ENCODE measurements at regions not wholly inside any gene's neighbourhood (a gene's known extent, or its start where the extent isn't known, plus 50 kb on each side); places are given as distances from the start of the nearest gene placed in this dataset.

- no peak for DNase-seq (ENCODE audit: low spot score)
Measured at GRCh38 chr2:146489386-146489785, 1355.4 kb upstream of the ACVR2A start.

GRCh38 chr2:146481629-146482028, 1363.2 kb upstream of the ACVR2A start:
- DNase-seq (ENCODE audit: low spot score), result no peak

- no peak for DNase-seq (ENCODE audit: low spot score)
Measured at GRCh38 chr2:146477383-146477782, 1367.4 kb upstream of the ACVR2A start.

- no peak for DNase-seq (ENCODE audit: low spot score)
Measured at GRCh38 chr2:146468578-146468977, 1376.3 kb upstream of the ACVR2A start.

- no peak for DNase-seq (ENCODE audit: low spot score)
Measured at GRCh38 chr2:146467425-146467824, 1377.4 kb upstream of the ACVR2A start.

- DNase-seq (ENCODE audit: low spot score), result no peak
Measured at GRCh38 chr2:146465460-146465859, 1379.4 kb upstream of the ACVR2A start.

- DNase-seq (ENCODE audit: low spot score), result no peak
Measured at GRCh38 chr2:146461068-146461467, 1383.8 kb upstream of the ACVR2A start.

GRCh38 chr2:146458585-146458984, 1386.2 kb upstream of the ACVR2A start:
- DNase-seq (ENCODE audit: low spot score), result no peak

GRCh38 chr2:146457221-146457620, 1387.6 kb upstream of the ACVR2A start:
- DNase-seq (ENCODE audit: low spot score), result no peak

GRCh38 chr2:146455325-146455724, 1389.5 kb upstream of the ACVR2A start:
- DNase-seq (ENCODE audit: low spot score), result no peak

GRCh38 chr2:146451972-146452371, 1392.9 kb upstream of the ACVR2A start:
- no peak for DNase-seq (ENCODE audit: low spot score)

- DNase-seq (ENCODE audit: low spot score), result no peak
Measured at GRCh38 chr2:146450131-146450530, 1394.7 kb upstream of the ACVR2A start.

- DNase-seq (ENCODE audit: low spot score), result no peak
Measured at GRCh38 chr2:146444987-146445386, 1399.8 kb upstream of the ACVR2A start.

GRCh38 chr2:146444085-146444484, 1400.7 kb upstream of the ACVR2A start:
- no peak for DNase-seq (ENCODE audit: low spot score)

- no peak for DNase-seq (ENCODE audit: low spot score)
Measured at GRCh38 chr2:146438246-146438645, 1406.6 kb upstream of the ACVR2A start.

- no peak for DNase-seq (ENCODE audit: low spot score)
Measured at GRCh38 chr2:146437712-146438111, 1407.1 kb upstream of the ACVR2A start.

- DNase-seq (ENCODE audit: low spot score), result no peak
Measured at GRCh38 chr2:146433116-146433875, 1411.5 kb upstream of the ACVR2A start.

GRCh38 chr2:146429366-146429765, 1415.5 kb upstream of the ACVR2A start:
- no peak for DNase-seq (ENCODE audit: low spot score)

- no peak for DNase-seq (ENCODE audit: low spot score)
Measured at GRCh38 chr2:146417942-146418341, 1426.9 kb upstream of the ACVR2A start.

GRCh38 chr2:146415291-146415690, 1429.5 kb upstream of the ACVR2A start:
- DNase-seq (ENCODE audit: low spot score), result no peak

- no peak for DNase-seq (ENCODE audit: low spot score)
Measured at GRCh38 chr2:146414456-146414855, 1430.4 kb upstream of the ACVR2A start.

- DNase-seq (ENCODE audit: low spot score), result no peak
Measured at GRCh38 chr2:146413086-146413610, 1431.7 kb upstream of the ACVR2A start.

GRCh38 chr2:146412625-146413024, 1432.2 kb upstream of the ACVR2A start:
- no peak for DNase-seq (ENCODE audit: low spot score)

Measured in hematopoietic multipotent progenitor cell treated with erythropoietin and hydrocortisone succinate and interleukin-3 and kit ligand, for 15 days (in vitro differentiated cells).